Uterus (tissue), 3 donors: ENCODE measurements at regions not wholly inside any gene's neighbourhood (a gene's known extent, or its start where the extent isn't known, plus 50 kb on each side); places are given as distances from the start of the nearest gene placed in this dataset.

Experiments used
- DNase-seq, 2 donors: peaks; one replicate each; pipeline ENCODE4 v3.0.0-alpha.2; 2019 to 2020
- H3K27ac ChIP-seq, 2 donors: fragments of 200-600 bp; sonication (generic); 1 replicate in 1 of 2; 2 replicates in 1 of 2; pipeline ENCODE4 v1.5.1; 2016 to 2018
- H3K27me3 ChIP-seq, 2 donors: fragments of 200-600 bp; sonication (generic); one replicate each; pipeline ENCODE4 v1.5.1; 2018 to 2019; ENCODE audit warnings: control low read depth in 1 of 2
- H3K36me3 ChIP-seq, 2 donors: fragments of 200-600 bp; sonication (generic); one replicate each; pipeline ENCODE4 v1.5.1; 2019; ENCODE audit warnings: control low read depth in 1 of 2
- H3K4me1 ChIP-seq, 2 donors: fragments of 200-600 bp; sonication (generic); one replicate each; pipeline ENCODE4 v1.5.1; 2018 to 2019; ENCODE audit warnings: control low read depth in 1 of 2
- H3K4me3 ChIP-seq, 2 donors: fragments of 200-600 bp; sonication (generic); 1 replicate in 1 of 2; 2 replicates in 1 of 2; pipeline ENCODE4 v1.5.1; 2018 to 2019; ENCODE audit warnings: mild to moderate bottlenecking in 1 of 2
- H3K9me3 ChIP-seq, 2 donors: fragments of 200-600 bp; sonication (generic); one replicate each; pipeline ENCODE4 v1.5.1; 2019; ENCODE audit warnings: control low read depth in 1 of 2
- POLR2A ChIP-seq, 2 donors: fragments of 450-650 bp; IDR thresholded peaks; one replicate each; pipeline ENCODE4 v1.6.1; 2016; ENCODE audit warnings: antibody characterized with exemption in 2 of 2, mild to moderate bottlenecking in 1 of 2, moderate library complexity in 1 of 2
- intact Hi-C: fragments of 100-400 bp; cut with DNase I; formaldehyde crosslinking; loops from one replicate; pipeline ENCODE4 v1.15.1; 2023; ENCODE audit warnings: low total_unique reads
- TF ChIP-seq, protein P1 (sequence below), 4 experiments: fragments of 200-600 bp in 2 of 4; fragments of 450-650 bp in 2 of 4; sonication (generic) in 2 of 4; IDR thresholded peaks; one replicate each; pipeline ENCODE4 v1.5.1; 2016 to 2019; ENCODE audit warnings: antibody characterized with exemption in 4 of 4, mild to moderate bottlenecking in 2 of 4, moderate library complexity in 1 of 4
- donor health status: DM: yes; HTN: yes; CAD: no.

DNA sequence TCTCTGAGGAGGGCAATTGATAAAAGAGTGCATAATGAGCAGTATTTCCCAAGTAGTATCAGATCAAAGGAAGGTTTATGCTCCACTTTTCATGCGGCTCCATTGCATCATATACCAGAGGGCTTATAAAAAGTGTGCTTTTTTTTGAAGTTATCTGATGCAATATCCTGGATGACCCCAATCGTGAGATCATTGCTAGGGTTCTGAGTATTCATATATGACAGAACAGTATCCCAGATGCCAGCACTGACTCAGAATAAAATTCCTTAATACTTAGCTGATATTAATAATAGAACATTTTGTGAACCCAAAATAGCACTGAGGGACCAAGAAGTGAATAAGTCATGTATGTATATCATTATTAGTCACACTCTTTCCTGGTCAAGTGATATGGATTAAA lies 945.5 kb upstream of the AGA start:
- intact Hi-C loops, result no loop called here
- TF ChIP-seq, protein P1, sequence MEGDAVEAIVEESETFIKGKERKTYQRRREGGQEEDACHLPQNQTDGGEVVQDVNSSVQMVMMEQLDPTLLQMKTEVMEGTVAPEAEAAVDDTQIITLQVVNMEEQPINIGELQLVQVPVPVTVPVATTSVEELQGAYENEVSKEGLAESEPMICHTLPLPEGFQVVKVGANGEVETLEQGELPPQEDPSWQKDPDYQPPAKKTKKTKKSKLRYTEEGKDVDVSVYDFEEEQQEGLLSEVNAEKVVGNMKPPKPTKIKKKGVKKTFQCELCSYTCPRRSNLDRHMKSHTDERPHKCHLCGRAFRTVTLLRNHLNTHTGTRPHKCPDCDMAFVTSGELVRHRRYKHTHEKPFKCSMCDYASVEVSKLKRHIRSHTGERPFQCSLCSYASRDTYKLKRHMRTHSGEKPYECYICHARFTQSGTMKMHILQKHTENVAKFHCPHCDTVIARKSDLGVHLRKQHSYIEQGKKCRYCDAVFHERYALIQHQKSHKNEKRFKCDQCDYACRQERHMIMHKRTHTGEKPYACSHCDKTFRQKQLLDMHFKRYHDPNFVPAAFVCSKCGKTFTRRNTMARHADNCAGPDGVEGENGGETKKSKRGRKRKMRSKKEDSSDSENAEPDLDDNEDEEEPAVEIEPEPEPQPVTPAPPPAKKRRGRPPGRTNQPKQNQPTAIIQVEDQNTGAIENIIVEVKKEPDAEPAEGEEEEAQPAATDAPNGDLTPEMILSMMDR (IDR thresholded peaks at IDR 0.05), result no peak
- TF ChIP-seq POLR2A (IDR thresholded peaks at IDR 0.05), result no peak
- Histone ChIP-seq H3K4me3 (no peak overlapping the region), H3K36me3 (no peaks in the 10 kb centered on the region), H3K9me3 (no peaks in the 10 kb centered on the region), H3K4me1 (no peaks in the 10 kb centered on the region), H3K27me3 (no peaks in the 10 kb centered on the region), H3K27ac (no peak overlapping the region)
- DNase-seq, result no peak

- Histone ChIP-seq H3K4me1 (no peaks in the 10 kb centered on the region), H3K27me3 (no peaks in the 10 kb centered on the region), H3K36me3 (no peaks in the 10 kb centered on the region), H3K9me3 (no peaks in the 10 kb centered on the region), H3K4me3 (no peak overlapping the region), H3K27ac (no peak overlapping the region)
- no peak for DNase-seq
- intact Hi-C loops, result no loop called here
- TF ChIP-seq POLR2A (IDR thresholded peaks at IDR 0.05), result no peak
- TF ChIP-seq, protein P1 (IDR thresholded peaks at IDR 0.05), result no peak
Observed at GRCh38 chr4:178395798-178396197, 953.6 kb upstream of the AGA start.

GRCh38 chr4:178412455-178412854 lies 970.2 kb upstream of the AGA start:
- Histone ChIP-seq H3K36me3 (no peaks in the 10 kb centered on the region), H3K27me3 (no peaks in the 10 kb centered on the region), H3K9me3 (no peaks in the 10 kb centered on the region), H3K4me1 (no peaks in the 10 kb centered on the region), H3K4me3 (no peak overlapping the region), H3K27ac (no peak overlapping the region)
- no peak for DNase-seq
- intact Hi-C loops, result no loop called here
- TF ChIP-seq, protein P1 (IDR thresholded peaks at IDR 0.05), result no peak
- no peak for TF ChIP-seq POLR2A (IDR thresholded peaks at IDR 0.05)

DNA sequence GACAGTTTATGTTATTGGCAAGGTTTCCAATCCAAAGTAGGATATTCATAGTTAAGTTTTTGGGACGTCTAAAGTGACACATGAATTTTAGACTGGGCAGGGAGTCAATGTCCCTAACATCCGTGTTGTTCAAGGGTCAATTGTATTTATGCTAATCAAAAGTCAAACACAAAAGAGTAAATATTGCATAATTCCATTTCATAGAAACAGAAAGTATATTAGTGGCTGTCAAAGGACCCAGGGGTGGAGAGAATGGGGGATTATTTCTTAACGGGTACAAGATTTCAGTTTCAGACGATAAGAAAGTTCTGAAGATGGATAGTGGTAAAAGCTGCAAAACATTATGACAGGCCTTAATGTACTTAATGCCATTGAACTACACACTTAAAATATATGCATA lies 971.8 kb upstream of the AGA start:
- TF ChIP-seq, protein P1 (IDR thresholded peaks at IDR 0.05), result no peak
- TF ChIP-seq POLR2A (IDR thresholded peaks at IDR 0.05), result no peak
- intact Hi-C loops, result no loop called here
- H3K36me3 ChIP-seq, result no peaks in the 10 kb centered on the region
- DNase-seq, result no peak
- H3K27ac ChIP-seq, result no peak overlapping the region
- H3K4me3 ChIP-seq, result no peak overlapping the region
- no peaks in the 10 kb centered on the region for H3K27me3 ChIP-seq
- no peaks in the 10 kb centered on the region for H3K9me3 ChIP-seq
- no peaks in the 10 kb centered on the region for H3K4me1 ChIP-seq

GRCh38 chr4:178414881-178415446 lies 972.7 kb upstream of the AGA start:
- no peaks in the 10 kb centered on the region for H3K36me3 ChIP-seq
- H3K9me3 ChIP-seq, result no peaks in the 10 kb centered on the region
- intact Hi-C loops, result no loop called here
- no peaks in the 10 kb centered on the region for H3K27me3 ChIP-seq
- H3K4me3 ChIP-seq, result no peak overlapping the region
- H3K27ac ChIP-seq, result no peak overlapping the region
- DNase-seq, result no peak
- no peaks in the 10 kb centered on the region for H3K4me1 ChIP-seq
- TF ChIP-seq, protein P1 (IDR thresholded peaks at IDR 0.05), result no peak
- TF ChIP-seq POLR2A (IDR thresholded peaks at IDR 0.05), result no peak
